ENCODE measurements at regions not wholly inside any gene's neighbourhood (a gene's known extent, or its start where the extent isn't known, plus 50 kb on each side); places are given as distances from the start of the nearest gene placed in this dataset.
A peak's percentile ranks its signal among the peaks of the same experiment; 100 is the strongest.

- no peak for TF ChIP-seq GATA3 (IDR thresholded peaks at IDR 0.05; ENCODE audit: low read depth, low read length)
These were observed 134.0 kb upstream of the GRIK2 start for GRCh38 chr6:101259505-101259904.

- TF ChIP-seq GATA2 (IDR thresholded peaks at IDR 0.05; ENCODE audit: low read depth, low read length) (no peak), GATA3 (IDR thresholded peaks at IDR 0.05; ENCODE audit: low read depth, low read length) (no peak)
These were observed 129.9 kb upstream of the GRIK2 start for GRCh38 chr6:101263596-101263995.

- TF ChIP-seq GATA2 (IDR thresholded peaks at IDR 0.05; ENCODE audit: low read depth, low read length), result no peak
- no peak for TF ChIP-seq GATA3 (IDR thresholded peaks at IDR 0.05; ENCODE audit: low read depth, low read length)
These were observed 127.4 kb upstream of the GRIK2 start for GRCh38 chr6:101266063-101266462.

- TF ChIP-seq GATA3 (IDR thresholded peaks at IDR 0.05; ENCODE audit: low read depth, low read length) (no peak), GATA2 (IDR thresholded peaks at IDR 0.05; ENCODE audit: low read depth, low read length) (no peak)
These were observed 125.0 kb upstream of the GRIK2 start for GRCh38 chr6:101268541-101268940.

- TF ChIP-seq GATA2 (IDR thresholded peaks at IDR 0.05; ENCODE audit: low read depth, low read length) (no peak), GATA3 (IDR thresholded peaks at IDR 0.05; ENCODE audit: low read depth, low read length) (no peak)
These were observed 118.3 kb upstream of the GRIK2 start for GRCh38 chr6:101275251-101275650.

GRCh38 chr6:101276066-101276465 lies 117.4 kb upstream of the GRIK2 start:
- TF ChIP-seq GATA2 (IDR thresholded peaks at IDR 0.05; ENCODE audit: low read depth, low read length) (no peak), GATA3 (IDR thresholded peaks at IDR 0.05; ENCODE audit: low read depth, low read length) (no peak)

GRCh38 chr6:101279410-101279809 lies 114.1 kb upstream of the GRIK2 start:
- TF ChIP-seq GATA2 (IDR thresholded peaks at IDR 0.05; ENCODE audit: low read depth, low read length), result no peak
- TF ChIP-seq GATA3 (IDR thresholded peaks at IDR 0.05; ENCODE audit: low read depth, low read length), result no peak

- TF ChIP-seq GATA3 (IDR thresholded peaks at IDR 0.05; ENCODE audit: low read depth, low read length), result no peak
- no peak for TF ChIP-seq GATA2 (IDR thresholded peaks at IDR 0.05; ENCODE audit: low read depth, low read length)
These were observed 112.2 kb upstream of the GRIK2 start for GRCh38 chr6:101281266-101281665.

- TF ChIP-seq GATA2 (IDR thresholded peaks at IDR 0.05; ENCODE audit: low read depth, low read length) (no peak), GATA3 (IDR thresholded peaks at IDR 0.05; ENCODE audit: low read depth, low read length) (no peak)
These were observed 109.4 kb upstream of the GRIK2 start for GRCh38 chr6:101284131-101284530.

- TF ChIP-seq GATA3 (IDR thresholded peaks at IDR 0.05; ENCODE audit: low read depth, low read length) (no peak), GATA2 (IDR thresholded peaks at IDR 0.05; ENCODE audit: low read depth, low read length) (no peak)
These were observed 107.4 kb upstream of the GRIK2 start for GRCh38 chr6:101286146-101286545.

- TF ChIP-seq GATA2 (IDR thresholded peaks at IDR 0.05; ENCODE audit: low read depth, low read length) (no peak), GATA3 (IDR thresholded peaks at IDR 0.05; ENCODE audit: low read depth, low read length) (no peak)
These were observed 103.2 kb upstream of the GRIK2 start for GRCh38 chr6:101290346-101290745.

- no peak for TF ChIP-seq GATA2 (IDR thresholded peaks at IDR 0.05; ENCODE audit: low read depth, low read length)
- TF ChIP-seq GATA3 (IDR thresholded peaks at IDR 0.05; ENCODE audit: low read depth, low read length), result no peak
These were observed 99.4 kb upstream of the GRIK2 start for GRCh38 chr6:101294051-101294638.

GRCh38 chr6:101294676-101295075 lies 98.8 kb upstream of the GRIK2 start:
- TF ChIP-seq GATA2 (IDR thresholded peaks at IDR 0.05; ENCODE audit: low read depth, low read length) (no peak), GATA3 (IDR thresholded peaks at IDR 0.05; ENCODE audit: low read depth, low read length) (no peak)

- TF ChIP-seq GATA3 (IDR thresholded peaks at IDR 0.05; ENCODE audit: low read depth, low read length) (no peak), GATA2 (IDR thresholded peaks at IDR 0.05; ENCODE audit: low read depth, low read length) (0 out of 2 replicates have a peak, but pooled peaks have one; percentile 27)
These were observed 97.1 kb upstream of the GRIK2 start for GRCh38 chr6:101296169-101296960.

- no peak for TF ChIP-seq GATA3 (IDR thresholded peaks at IDR 0.05; ENCODE audit: low read depth, low read length)
- no peak for TF ChIP-seq GATA2 (IDR thresholded peaks at IDR 0.05; ENCODE audit: low read depth, low read length)
These were observed 90.9 kb upstream of the GRIK2 start for GRCh38 chr6:101302593-101302992.

Measured in SH-SY5Y (cell line).